22Rv1 (cell line): ENCODE measurements at regions not wholly inside any gene's neighbourhood (a gene's known extent, or its start where the extent isn't known, plus 50 kb on each side); places are given as distances from the start of the nearest gene placed in this dataset.

ENCODE experiments used
- ZFX ChIP-seq: fragments of 450-650 bp; IDR thresholded peaks from 2 replicates; pipeline ENCODE4 v1.6.1; 2017; ENCODE audit warnings: antibody characterized with exemption, borderline replicate concordance
- TF ChIP-seq, protein P1 (sequence below): fragments of 450-650 bp; IDR thresholded peaks from 2 replicates; pipeline ENCODE4 v1.5.1; 2017; ENCODE audit warnings: mild to moderate bottlenecking

DNA sequence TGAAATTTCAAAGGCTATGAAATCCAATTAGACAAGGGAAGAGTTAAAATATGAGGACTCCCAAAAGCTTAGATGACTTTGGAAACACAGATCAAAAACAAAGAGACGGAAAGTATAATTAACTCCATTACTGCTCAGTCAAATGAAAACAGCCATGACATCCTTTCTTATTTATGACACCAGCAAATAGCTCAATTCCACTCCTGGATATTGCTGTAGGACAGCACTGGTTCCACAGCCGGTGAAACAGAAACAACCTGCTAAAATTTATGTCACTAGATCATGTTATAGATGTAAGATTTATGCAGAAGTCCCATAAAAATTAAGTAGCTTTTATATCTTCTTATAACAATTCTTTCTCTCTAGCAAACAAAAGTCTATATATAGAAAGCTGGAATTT lies 65.6 kb upstream of the RRP15 start:
- TF ChIP-seq, protein P1, sequence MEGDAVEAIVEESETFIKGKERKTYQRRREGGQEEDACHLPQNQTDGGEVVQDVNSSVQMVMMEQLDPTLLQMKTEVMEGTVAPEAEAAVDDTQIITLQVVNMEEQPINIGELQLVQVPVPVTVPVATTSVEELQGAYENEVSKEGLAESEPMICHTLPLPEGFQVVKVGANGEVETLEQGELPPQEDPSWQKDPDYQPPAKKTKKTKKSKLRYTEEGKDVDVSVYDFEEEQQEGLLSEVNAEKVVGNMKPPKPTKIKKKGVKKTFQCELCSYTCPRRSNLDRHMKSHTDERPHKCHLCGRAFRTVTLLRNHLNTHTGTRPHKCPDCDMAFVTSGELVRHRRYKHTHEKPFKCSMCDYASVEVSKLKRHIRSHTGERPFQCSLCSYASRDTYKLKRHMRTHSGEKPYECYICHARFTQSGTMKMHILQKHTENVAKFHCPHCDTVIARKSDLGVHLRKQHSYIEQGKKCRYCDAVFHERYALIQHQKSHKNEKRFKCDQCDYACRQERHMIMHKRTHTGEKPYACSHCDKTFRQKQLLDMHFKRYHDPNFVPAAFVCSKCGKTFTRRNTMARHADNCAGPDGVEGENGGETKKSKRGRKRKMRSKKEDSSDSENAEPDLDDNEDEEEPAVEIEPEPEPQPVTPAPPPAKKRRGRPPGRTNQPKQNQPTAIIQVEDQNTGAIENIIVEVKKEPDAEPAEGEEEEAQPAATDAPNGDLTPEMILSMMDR, result no peak
- TF ChIP-seq ZFX, result no peak
